ENCODE measurements at regions not wholly inside any gene's neighbourhood (a gene's known extent, or its start where the extent isn't known, plus 50 kb on each side); places are given as distances from the start of the nearest gene placed in this dataset.
A peak's percentile ranks its signal among the peaks of the same experiment; 100 is the strongest.

GRCh38 chr2:129729646-129730045, 249.8 kb upstream of the RAB6C start:
- no peak for DNase-seq

GRCh38 chr2:129730979-129731378, 248.5 kb upstream of the RAB6C start:
- no peak for DNase-seq

- DNase-seq: no peak
Measured at GRCh38 chr2:129731907-129732629, 247.4 kb upstream of the RAB6C start.

- DNase-seq: no peak
Measured at GRCh38 chr2:129732630-129733026, 246.8 kb upstream of the RAB6C start.

- DNase-seq: no peak
Measured at GRCh38 chr2:129733041-129733440, 246.4 kb upstream of the RAB6C start.

- DNase-seq: no peak
Measured at GRCh38 chr2:129733579-129733978, 245.9 kb upstream of the RAB6C start.

- no peak for DNase-seq
Measured at GRCh38 chr2:129734343-129735034, 245.0 kb upstream of the RAB6C start.

GRCh38 chr2:129735576-129735975, 243.9 kb upstream of the RAB6C start:
- DNase-seq: no peak

GRCh38 chr2:129737660-129738527, 241.6 kb upstream of the RAB6C start:
- no peak for DNase-seq

- no peak for DNase-seq
Measured at GRCh38 chr2:129738799-129739198, 240.7 kb upstream of the RAB6C start.

- no peak for DNase-seq
Measured at GRCh38 chr2:129740504-129740903, 239.0 kb upstream of the RAB6C start.

- no peak for DNase-seq
Measured at GRCh38 chr2:129741165-129741564, 238.3 kb upstream of the RAB6C start.

GRCh38 chr2:129741623-129742022, 237.8 kb upstream of the RAB6C start:
- DNase-seq: no peak

GRCh38 chr2:129742415-129743180, 236.9 kb upstream of the RAB6C start:
- DNase-seq: no peak

- no peak for DNase-seq
Measured at GRCh38 chr2:129744141-129744540, 235.3 kb upstream of the RAB6C start.

- no peak for DNase-seq
Measured at GRCh38 chr2:129744649-129745048, 234.8 kb upstream of the RAB6C start.

GRCh38 chr2:129747500-129748125, 231.9 kb upstream of the RAB6C start:
- DNase-seq: no peak

- DNase-seq: peak; percentile 6
Measured at GRCh38 chr2:129748250-129748649, 231.2 kb upstream of the RAB6C start.

- peak; percentile 1 for DNase-seq
Measured at GRCh38 chr2:129748653-129749052, 230.8 kb upstream of the RAB6C start.

- no peak for DNase-seq
Measured at GRCh38 chr2:129751409-129751808, 228.1 kb upstream of the RAB6C start.

- DNase-seq: no peak
Measured at GRCh38 chr2:129752176-129752575, 227.3 kb upstream of the RAB6C start.

GRCh38 chr2:129752686-129753085, 226.8 kb upstream of the RAB6C start:
- DNase-seq: no peak
